Breast epithelium (tissue), 4 donors: ENCODE measurements at regions not wholly inside any gene's neighbourhood (a gene's known extent, or its start where the extent isn't known, plus 50 kb on each side); places are given as distances from the start of the nearest gene placed in this dataset.

ENCODE experiments used
- DNase-seq, 2 donors: peaks; one replicate each; pipeline ENCODE4 v3.0.0-alpha.2; 2019; ENCODE audit warnings: low spot score in 2 of 2
- H3K27ac ChIP-seq, 2 donors: fragments of 200-600 bp; sonication (generic) in 1 of 2; one replicate each; pipeline ENCODE4 v1.5.1; 2016 to 2019; ENCODE audit warnings: mild to moderate bottlenecking in 1 of 2
- H3K27me3 ChIP-seq, 2 donors: fragments of 200-600 bp; sonication (generic) in 1 of 2; one replicate each; pipeline versions ENCODE4 v1.5.1 to v1.6.0; 2017 to 2019; ENCODE audit warnings: control low read depth in 1 of 2, mild to moderate bottlenecking in 1 of 2
- H3K36me3 ChIP-seq: fragments of 200-600 bp; one replicate; pipeline ENCODE4 v1.5.1; 2019
- H3K4me1 ChIP-seq, 2 donors: fragments of 200-600 bp; sonication (generic); one replicate each; pipeline ENCODE4 v1.5.1; 2016 to 2019; ENCODE audit warnings: control low read depth in 1 of 2
- H3K4me3 ChIP-seq, 3 donors: fragments of 200-600 bp; sonication (generic); 1 replicate in 2 of 3; 2 replicates in 1 of 3; pipeline ENCODE4 v1.5.1; 2016 to 2019; ENCODE audit warnings: mild to moderate bottlenecking in 3 of 3, moderate library complexity in 2 of 3
- H3K9me3 ChIP-seq, 2 donors: fragments of 200-600 bp; sonication (generic) in 1 of 2; one replicate each; pipeline ENCODE4 v1.5.1; 2016 to 2019; ENCODE audit warnings: control low read depth in 1 of 2
- CTCF ChIP-seq, 3 donors: fragments of 450-650 bp; IDR thresholded peaks; one replicate each; pipeline ENCODE4 v1.5.1; 2016 to 2017; ENCODE audit warnings: antibody characterized with exemption in 3 of 3, mild to moderate bottlenecking in 3 of 3, moderate library complexity in 3 of 3
- POLR2A ChIP-seq: fragments of 450-650 bp; IDR thresholded peaks from one replicate; pipeline ENCODE4 v1.6.1; 2016; ENCODE audit warnings: antibody characterized with exemption, mild to moderate bottlenecking, moderate library complexity
- POLR2AphosphoS5 ChIP-seq, 3 donors: sonication (generic); formaldehyde crosslinking; IDR thresholded peaks; one replicate each; pipeline ENCODE4 v1.6.1; 2017; ENCODE audit warnings: antibody characterized with exemption in 3 of 3
- intact Hi-C: fragments of 100-400 bp; cut with DNase I; formaldehyde crosslinking; loops from one replicate; pipeline ENCODE4 v1.15.1; 2023; ENCODE audit warnings: low total_unique reads

- no peaks in the 10 kb centered on the region for H3K27me3 ChIP-seq
- no peak for DNase-seq
- H3K27ac ChIP-seq: no peak overlapping the region
- intact Hi-C loops: no loop called here
- TF ChIP-seq CTCF (IDR thresholded peaks at IDR 0.05) (no peak), POLR2AphosphoS5 (IDR thresholded peaks at IDR 0.05) (no peak), POLR2A (no peak)
- H3K9me3 ChIP-seq: no peaks in the 10 kb centered on the region
- H3K4me1 ChIP-seq: no peaks in the 10 kb centered on the region
- no peak overlapping the region for H3K4me3 ChIP-seq
- no peaks in the 10 kb centered on the region for H3K36me3 ChIP-seq
These were observed 191.9 kb upstream of the SPRY1 start for GRCh38 chr4:123204737-123205136.

- Histone ChIP-seq H3K27me3 (no peaks in the 10 kb centered on the region), H3K9me3 (no peaks in the 10 kb centered on the region), H3K4me3 (no peak overlapping the region), H3K27ac (no peak overlapping the region), H3K4me1 (no peaks in the 10 kb centered on the region), H3K36me3 (no peaks in the 10 kb centered on the region)
- no peak for TF ChIP-seq POLR2A
- no peak for TF ChIP-seq CTCF (IDR thresholded peaks at IDR 0.05)
- no peak for TF ChIP-seq POLR2AphosphoS5 (IDR thresholded peaks at IDR 0.05)
- DNase-seq: no peak
- intact Hi-C loops: no loop called here
These were observed 190.6 kb upstream of the SPRY1 start for GRCh38 chr4:123206016-123206415.

DNA sequence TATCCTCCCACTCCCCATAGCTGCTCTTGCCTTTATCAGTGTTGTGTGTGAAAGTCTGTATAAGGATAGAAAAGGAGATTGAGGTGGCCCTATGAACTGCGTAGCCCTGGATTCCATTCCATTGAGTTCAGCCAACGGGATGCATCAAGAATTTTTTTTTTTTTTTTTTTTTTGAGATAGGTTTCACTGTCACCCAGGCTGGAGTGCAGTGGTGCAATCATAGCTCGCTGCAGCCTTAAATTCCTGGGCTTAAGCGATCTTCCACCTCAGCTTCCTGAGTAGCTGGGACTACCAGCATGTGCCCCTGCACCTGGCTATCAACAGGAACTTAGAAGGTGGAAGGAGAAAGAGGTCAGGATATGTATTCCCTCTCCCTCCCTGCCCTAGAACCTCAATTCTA is 187.2 kb upstream of the SPRY1 start:
- no peaks in the 10 kb centered on the region for H3K27me3 ChIP-seq
- DNase-seq: no peak
- no peak for TF ChIP-seq POLR2A
- TF ChIP-seq CTCF (IDR thresholded peaks at IDR 0.05): no peak
- no peak for TF ChIP-seq POLR2AphosphoS5 (IDR thresholded peaks at IDR 0.05)
- H3K4me3 ChIP-seq: no peak overlapping the region
- no peaks in the 10 kb centered on the region for H3K36me3 ChIP-seq
- no peaks in the 10 kb centered on the region for H3K9me3 ChIP-seq
- H3K27ac ChIP-seq: no peak overlapping the region
- intact Hi-C loops: no loop called here
- no peaks in the 10 kb centered on the region for H3K4me1 ChIP-seq

DNA sequence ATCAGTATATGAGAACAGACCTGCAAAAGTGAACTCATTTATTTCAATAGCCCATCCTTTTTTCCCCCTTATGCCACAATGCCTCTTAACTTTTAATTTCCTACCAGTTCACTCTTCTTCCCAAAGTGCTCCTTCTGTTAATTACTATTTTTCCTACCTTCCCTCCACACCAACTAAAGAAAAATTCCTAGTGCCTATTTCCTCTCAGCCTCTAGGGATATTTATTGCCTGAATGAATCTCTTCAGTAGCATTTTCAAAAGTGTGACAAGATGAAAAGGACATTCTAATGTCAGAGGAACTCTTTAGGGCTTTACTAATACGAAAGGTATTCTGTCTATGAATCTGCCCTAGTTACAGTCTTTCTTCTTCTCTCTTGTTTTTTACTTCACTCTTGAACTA is 181.1 kb upstream of the SPRY1 start:
- H3K27ac ChIP-seq: no peak overlapping the region
- intact Hi-C loops: no loop called here
- no peak for DNase-seq
- H3K4me3 ChIP-seq: no peak overlapping the region
- H3K9me3 ChIP-seq: no peaks in the 10 kb centered on the region
- no peaks in the 10 kb centered on the region for H3K4me1 ChIP-seq
- no peaks in the 10 kb centered on the region for H3K36me3 ChIP-seq
- H3K27me3 ChIP-seq: no peaks in the 10 kb centered on the region
- TF ChIP-seq POLR2A (no peak), CTCF (IDR thresholded peaks at IDR 0.05) (no peak), POLR2AphosphoS5 (IDR thresholded peaks at IDR 0.05) (no peak)

GRCh38 chr4:123216543-123216942 is 180.1 kb upstream of the SPRY1 start:
- TF ChIP-seq CTCF (IDR thresholded peaks at IDR 0.05) (no peak), POLR2A (no peak), POLR2AphosphoS5 (IDR thresholded peaks at IDR 0.05) (no peak)
- H3K4me1 ChIP-seq: no peaks in the 10 kb centered on the region
- no peak overlapping the region for H3K27ac ChIP-seq
- DNase-seq: no peak
- H3K4me3 ChIP-seq: no peak overlapping the region
- H3K36me3 ChIP-seq: no peaks in the 10 kb centered on the region
- H3K9me3 ChIP-seq: no peaks in the 10 kb centered on the region
- H3K27me3 ChIP-seq: no peaks in the 10 kb centered on the region
- intact Hi-C loops: no loop called here
